ENCODE measurements at regions not wholly inside any gene's neighbourhood (a gene's known extent, or its start where the extent isn't known, plus 50 kb on each side); places are given as distances from the start of the nearest gene placed in this dataset.

DNA sequence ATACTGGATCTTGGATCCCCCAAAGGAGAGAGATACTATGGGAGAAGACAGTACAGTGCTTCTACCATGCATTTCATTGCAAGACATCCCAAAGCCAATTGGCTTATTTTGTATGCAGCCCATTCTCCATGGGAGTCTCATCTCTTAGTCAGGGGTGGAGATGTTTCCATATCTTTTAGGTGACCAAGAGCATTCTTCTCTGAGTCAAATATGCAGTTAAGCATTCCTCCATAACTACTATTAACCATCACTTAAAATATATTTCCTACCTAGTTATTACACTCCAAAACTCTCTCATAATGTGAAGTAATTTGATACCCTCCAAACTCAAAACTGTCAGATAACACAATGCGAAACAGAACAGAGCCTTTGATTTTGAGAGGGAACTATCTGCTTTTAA, 542.6 kb downstream of the HDGFL1 start:
- TF ChIP-seq POLR2AphosphoS5 (IDR thresholded peaks at IDR 0.05) (no peak), POLR2A (IDR thresholded peaks at IDR 0.05) (no peak)

Measured in stomach (tissue), 4 donors.